GM23338 (cell line): ENCODE measurements at regions not wholly inside any gene's neighbourhood (a gene's known extent, or its start where the extent isn't known, plus 50 kb on each side); places are given as distances from the start of the nearest gene placed in this dataset.

ENCODE experiments used
- ATAC-seq: fragments of 200-7000 bp; cut with Tn5 transposase; 3 replicates; pipeline ENCODE4 v1.9.1; 2020
- DNase-seq: peaks from one replicate; pipeline ENCODE4 v3.0.0-alpha.2; 2015; ENCODE audit warnings: low spot score
- H2AFZ ChIP-seq: fragments of 200-600 bp; sonication (generic); 2 replicates; pipeline ENCODE4 v1.8.0; 2016; ENCODE audit warnings: antibody characterized with exemption, mild to moderate bottlenecking, moderate library complexity
- H3F3A ChIP-seq: fragments of 200-600 bp; sonication (generic); replicated peaks from 2 replicates; pipeline ENCODE4 v1.8.0; 2017; ENCODE audit warnings: antibody characterized with exemption, mixed run types, low read depth
- H3K27ac ChIP-seq: fragments of 200-600 bp; sonication (generic); 2 replicates; pipeline ENCODE4 v1.6.1; 2016; ENCODE audit warnings: low read depth
- H3K27me3 ChIP-seq: fragments of 200-600 bp; sonication (generic); 2 replicates; pipeline ENCODE4 v1.8.0; 2016; ENCODE audit warnings: mild to moderate bottlenecking, mixed run types, moderate library complexity; ENCODE audit not compliant: insufficient read depth
- H3K36me3 ChIP-seq: fragments of 200-600 bp; sonication (generic); 2 replicates; pipeline ENCODE4 v1.8.0; 2016; ENCODE audit warnings: mild to moderate bottlenecking; ENCODE audit not compliant: insufficient read depth
- H3K4me1 ChIP-seq: fragments of 200-600 bp; sonication (generic); 2 replicates; pipeline ENCODE4 v1.8.0; 2016; ENCODE audit warnings: mild to moderate bottlenecking, moderate library complexity; ENCODE audit not compliant: insufficient read depth
- H3K4me2 ChIP-seq: fragments of 200-600 bp; sonication (generic); 2 replicates; pipeline ENCODE4 v1.7.1; 2017; ENCODE audit warnings: mixed run types
- H3K4me3 ChIP-seq: fragments of 200-600 bp; sonication (generic); 2 replicates; pipeline ENCODE4 v1.6.1; 2016; ENCODE audit warnings: mixed run types
- H3K79me2 ChIP-seq: fragments of 200-600 bp; sonication (generic); replicated peaks from 2 replicates; pipeline ENCODE4 v1.8.0; 2017; ENCODE audit warnings: mild to moderate bottlenecking; ENCODE audit not compliant: insufficient read depth
- H3K9me2 ChIP-seq: fragments of 200-600 bp; sonication (generic); 2 replicates; pipeline ENCODE4 v1.8.0; 2017; ENCODE audit not compliant: insufficient read depth
- H4K20me1 ChIP-seq: fragments of 200-600 bp; sonication (generic); replicated peaks from 2 replicates; pipeline ENCODE4 v1.8.0; 2017; ENCODE audit warnings: mild to moderate bottlenecking; ENCODE audit not compliant: insufficient read depth
- H3K27ac Mint-ChIP-seq: 2 replicates; pipeline ENCODE4 v1.8.0; 2020; ENCODE audit warnings: inconsistent platforms, mild to moderate bottlenecking, moderate library complexity, mixed read lengths
- H3K27me3 Mint-ChIP-seq: 3 replicates; pipeline ENCODE4 v1.8.0; 2022; ENCODE audit warnings: low read depth, mild to moderate bottlenecking, moderate library complexity, mixed read lengths, inconsistent platforms; ENCODE audit not compliant: insufficient read depth, poor library complexity
- H3K36me3 Mint-ChIP-seq: 3 replicates; pipeline ENCODE4 v1.8.0; 2021; ENCODE audit warnings: low read depth, mild to moderate bottlenecking, inconsistent platforms, moderate library complexity, mixed read lengths
- H3K4me1 Mint-ChIP-seq: 3 replicates; pipeline ENCODE4 v1.8.0; 2020; ENCODE audit warnings: mild to moderate bottlenecking, inconsistent platforms, mixed read lengths
- H3K4me3 Mint-ChIP-seq: 3 replicates; pipeline ENCODE4 v1.8.0; 2021; ENCODE audit warnings: moderate library complexity, mild to moderate bottlenecking, inconsistent platforms, mixed read lengths
- H3K9me3 Mint-ChIP-seq: 3 replicates; pipeline ENCODE4 v1.8.0; 2020; ENCODE audit warnings: moderate library complexity, mild to moderate bottlenecking, inconsistent platforms, mixed read lengths
- CREB1 ChIP-seq: fragments of 250-450 bp; sonication (Bioruptor Pico); IDR thresholded peaks from 2 replicates; pipeline ENCODE4 v1.5.0; 2020; ENCODE audit warnings: low read depth, mild to moderate bottlenecking, moderate library complexity
- ETS1 ChIP-seq: IDR thresholded peaks from 2 replicates; pipeline ENCODE4 v1.6.1; 2016; ENCODE audit warnings: antibody characterized with exemption
- EZH2 ChIP-seq: fragments of 200-600 bp; sonication (generic); IDR thresholded peaks from one replicate; pipeline ENCODE4 v1.8.0; 2017; ENCODE audit warnings: antibody characterized with exemption, mild to moderate bottlenecking, low read depth; ENCODE audit not compliant: unreplicated experiment
- EZH2phosphoT487 ChIP-seq: fragments of 200-600 bp; sonication (generic); IDR thresholded peaks from one replicate; pipeline ENCODE4 v1.8.1; 2018; ENCODE audit warnings: antibody characterized with exemption; ENCODE audit not compliant: unreplicated experiment
- JUNB ChIP-seq: IDR thresholded peaks from one replicate; pipeline ENCODE4 v1.6.1; 2016; ENCODE audit warnings: antibody characterized with exemption; ENCODE audit not compliant: unreplicated experiment
- NANOG ChIP-seq: IDR thresholded peaks from 2 replicates; pipeline ENCODE4 v1.6.1; 2016; ENCODE audit warnings: antibody characterized with exemption, borderline replicate concordance
- POLR2AphosphoS5 ChIP-seq: IDR thresholded peaks from 2 replicates; pipeline ENCODE4 v1.6.1; 2016; ENCODE audit warnings: antibody characterized with exemption, low read depth
- STAT1 ChIP-seq: IDR thresholded peaks from one replicate; pipeline ENCODE4 v1.6.1; 2016; ENCODE audit warnings: antibody characterized with exemption; ENCODE audit not compliant: unreplicated experiment
- ZNF114 ChIP-seq: fragments of 250-450 bp; sonication (Bioruptor Pico); IDR thresholded peaks from 2 replicates; pipeline ENCODE4 v1.5.0; 2020; ENCODE audit warnings: mild to moderate bottlenecking, moderate library complexity
- ZNF331 ChIP-seq: fragments of 250-450 bp; sonication (Bioruptor Pico); IDR thresholded peaks from 2 replicates; pipeline ENCODE4 v1.5.0; 2020; ENCODE audit warnings: low read depth, mild to moderate bottlenecking, moderate library complexity
- TF ChIP-seq, protein P1 (sequence below): fragments of 250-450 bp; sonication (Bioruptor Pico); IDR thresholded peaks from 2 replicates; pipeline ENCODE4 v1.5.0; 2020; ENCODE audit warnings: mild to moderate bottlenecking, moderate library complexity
- TF ChIP-seq, protein P2 (sequence below): IDR thresholded peaks from one replicate; pipeline ENCODE4 v1.6.1; 2018; ENCODE audit warnings: antibody characterized with exemption; ENCODE audit not compliant: unreplicated experiment

- no peak for TF ChIP-seq ETS1
- no peak for TF ChIP-seq ZNF114 (CRISPR knock-in tag)
- TF ChIP-seq NANOG: no peak
- TF ChIP-seq, protein P1, sequence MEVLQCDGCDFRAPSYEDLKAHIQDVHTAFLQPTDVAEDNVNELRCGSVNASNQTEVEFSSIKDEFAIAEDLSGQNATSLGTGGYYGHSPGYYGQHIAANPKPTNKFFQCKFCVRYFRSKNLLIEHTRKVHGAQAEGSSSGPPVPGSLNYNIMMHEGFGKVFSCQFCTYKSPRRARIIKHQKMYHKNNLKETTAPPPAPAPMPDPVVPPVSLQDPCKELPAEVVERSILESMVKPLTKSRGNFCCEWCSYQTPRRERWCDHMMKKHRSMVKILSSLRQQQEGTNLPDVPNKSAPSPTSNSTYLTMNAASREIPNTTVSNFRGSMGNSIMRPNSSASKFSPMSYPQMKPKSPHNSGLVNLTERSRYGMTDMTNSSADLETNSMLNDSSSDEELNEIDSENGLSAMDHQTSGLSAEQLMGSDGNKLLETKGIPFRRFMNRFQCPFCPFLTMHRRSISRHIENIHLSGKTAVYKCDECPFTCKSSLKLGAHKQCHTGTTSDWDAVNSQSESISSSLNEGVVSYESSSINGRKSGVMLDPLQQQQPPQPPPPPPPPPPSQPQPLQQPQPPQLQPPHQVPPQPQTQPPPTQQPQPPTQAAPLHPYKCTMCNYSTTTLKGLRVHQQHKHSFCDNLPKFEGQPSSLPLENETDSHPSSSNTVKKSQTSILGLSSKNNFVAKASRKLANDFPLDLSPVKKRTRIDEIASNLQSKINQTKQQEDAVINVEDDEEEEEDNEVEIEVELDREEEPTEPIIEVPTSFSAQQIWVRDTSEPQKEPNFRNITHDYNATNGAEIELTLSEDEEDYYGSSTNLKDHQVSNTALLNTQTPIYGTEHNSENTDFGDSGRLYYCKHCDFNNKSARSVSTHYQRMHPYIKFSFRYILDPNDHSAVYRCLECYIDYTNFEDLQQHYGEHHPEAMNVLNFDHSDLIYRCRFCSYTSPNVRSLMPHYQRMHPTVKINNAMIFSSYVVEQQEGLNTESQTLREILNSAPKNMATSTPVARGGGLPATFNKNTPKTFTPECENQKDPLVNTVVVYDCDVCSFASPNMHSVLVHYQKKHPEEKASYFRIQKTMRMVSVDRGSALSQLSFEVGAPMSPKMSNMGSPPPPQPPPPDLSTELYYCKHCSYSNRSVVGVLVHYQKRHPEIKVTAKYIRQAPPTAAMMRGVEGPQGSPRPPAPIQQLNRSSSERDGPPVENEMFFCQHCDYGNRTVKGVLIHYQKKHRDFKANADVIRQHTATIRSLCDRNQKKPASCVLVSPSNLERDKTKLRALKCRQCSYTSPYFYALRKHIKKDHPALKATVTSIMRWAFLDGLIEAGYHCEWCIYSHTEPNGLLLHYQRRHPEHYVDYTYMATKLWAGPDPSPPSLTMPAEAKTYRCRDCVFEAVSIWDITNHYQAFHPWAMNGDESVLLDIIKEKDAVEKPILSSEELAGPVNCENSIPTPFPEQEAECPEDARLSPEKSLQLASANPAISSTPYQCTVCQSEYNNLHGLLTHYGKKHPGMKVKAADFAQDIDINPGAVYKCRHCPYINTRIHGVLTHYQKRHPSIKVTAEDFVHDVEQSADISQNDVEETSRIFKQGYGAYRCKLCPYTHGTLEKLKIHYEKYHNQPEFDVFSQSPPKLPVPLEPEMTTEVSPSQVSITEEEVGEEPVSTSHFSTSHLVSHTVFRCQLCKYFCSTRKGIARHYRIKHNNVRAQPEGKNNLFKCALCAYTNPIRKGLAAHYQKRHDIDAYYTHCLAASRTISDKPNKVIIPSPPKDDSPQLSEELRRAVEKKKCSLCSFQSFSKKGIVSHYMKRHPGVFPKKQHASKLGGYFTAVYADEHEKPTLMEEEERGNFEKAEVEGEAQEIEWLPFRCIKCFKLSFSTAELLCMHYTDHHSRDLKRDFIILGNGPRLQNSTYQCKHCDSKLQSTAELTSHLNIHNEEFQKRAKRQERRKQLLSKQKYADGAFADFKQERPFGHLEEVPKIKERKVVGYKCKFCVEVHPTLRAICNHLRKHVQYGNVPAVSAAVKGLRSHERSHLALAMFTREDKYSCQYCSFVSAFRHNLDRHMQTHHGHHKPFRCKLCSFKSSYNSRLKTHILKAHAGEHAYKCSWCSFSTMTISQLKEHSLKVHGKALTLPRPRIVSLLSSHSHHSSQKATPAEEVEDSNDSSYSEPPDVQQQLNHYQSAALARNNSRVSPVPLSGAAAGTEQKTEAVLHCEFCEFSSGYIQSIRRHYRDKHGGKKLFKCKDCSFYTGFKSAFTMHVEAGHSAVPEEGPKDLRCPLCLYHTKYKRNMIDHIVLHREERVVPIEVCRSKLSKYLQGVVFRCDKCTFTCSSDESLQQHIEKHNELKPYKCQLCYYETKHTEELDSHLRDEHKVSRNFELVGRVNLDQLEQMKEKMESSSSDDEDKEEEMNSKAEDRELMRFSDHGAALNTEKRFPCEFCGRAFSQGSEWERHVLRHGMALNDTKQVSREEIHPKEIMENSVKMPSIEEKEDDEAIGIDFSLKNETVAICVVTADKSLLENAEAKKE (CRISPR knock-in tag): no peak
- TF ChIP-seq ZNF331 (CRISPR knock-in tag): no peak
- no peak for TF ChIP-seq EZH2phosphoT487
- TF ChIP-seq EZH2: no peak
- no peak for TF ChIP-seq STAT1
- TF ChIP-seq POLR2AphosphoS5: no peak
- no peak for TF ChIP-seq JUNB
- TF ChIP-seq, protein P2, sequence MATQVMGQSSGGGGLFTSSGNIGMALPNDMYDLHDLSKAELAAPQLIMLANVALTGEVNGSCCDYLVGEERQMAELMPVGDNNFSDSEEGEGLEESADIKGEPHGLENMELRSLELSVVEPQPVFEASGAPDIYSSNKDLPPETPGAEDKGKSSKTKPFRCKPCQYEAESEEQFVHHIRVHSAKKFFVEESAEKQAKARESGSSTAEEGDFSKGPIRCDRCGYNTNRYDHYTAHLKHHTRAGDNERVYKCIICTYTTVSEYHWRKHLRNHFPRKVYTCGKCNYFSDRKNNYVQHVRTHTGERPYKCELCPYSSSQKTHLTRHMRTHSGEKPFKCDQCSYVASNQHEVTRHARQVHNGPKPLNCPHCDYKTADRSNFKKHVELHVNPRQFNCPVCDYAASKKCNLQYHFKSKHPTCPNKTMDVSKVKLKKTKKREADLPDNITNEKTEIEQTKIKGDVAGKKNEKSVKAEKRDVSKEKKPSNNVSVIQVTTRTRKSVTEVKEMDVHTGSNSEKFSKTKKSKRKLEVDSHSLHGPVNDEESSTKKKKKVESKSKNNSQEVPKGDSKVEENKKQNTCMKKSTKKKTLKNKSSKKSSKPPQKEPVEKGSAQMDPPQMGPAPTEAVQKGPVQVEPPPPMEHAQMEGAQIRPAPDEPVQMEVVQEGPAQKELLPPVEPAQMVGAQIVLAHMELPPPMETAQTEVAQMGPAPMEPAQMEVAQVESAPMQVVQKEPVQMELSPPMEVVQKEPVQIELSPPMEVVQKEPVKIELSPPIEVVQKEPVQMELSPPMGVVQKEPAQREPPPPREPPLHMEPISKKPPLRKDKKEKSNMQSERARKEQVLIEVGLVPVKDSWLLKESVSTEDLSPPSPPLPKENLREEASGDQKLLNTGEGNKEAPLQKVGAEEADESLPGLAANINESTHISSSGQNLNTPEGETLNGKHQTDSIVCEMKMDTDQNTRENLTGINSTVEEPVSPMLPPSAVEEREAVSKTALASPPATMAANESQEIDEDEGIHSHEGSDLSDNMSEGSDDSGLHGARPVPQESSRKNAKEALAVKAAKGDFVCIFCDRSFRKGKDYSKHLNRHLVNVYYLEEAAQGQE: no peak
- no peak for TF ChIP-seq CREB1
- H3K36me3 Mint-ChIP-seq: peaks cover 9% of the 10 kb centered on the region
- H3K4me3 ChIP-seq: no peak overlapping the region
- H3K36me3 ChIP-seq: peaks cover 11% of the 10 kb centered on the region
- no peaks in the 10 kb centered on the region for H3K79me2 ChIP-seq
- H4K20me1 ChIP-seq: no peaks in the 10 kb centered on the region
- H3K4me3 Mint-ChIP-seq: no peak overlapping the region
- H2AFZ ChIP-seq: no peak overlapping the region
- no peaks in the 10 kb centered on the region for H3K9me2 ChIP-seq
- no peak overlapping the region for H3K27ac ChIP-seq
- H3K27me3 Mint-ChIP-seq: no peaks in the 10 kb centered on the region
- no peaks in the 10 kb centered on the region for H3F3A ChIP-seq
- H3K4me1 Mint-ChIP-seq: no peaks in the 10 kb centered on the region
- H3K4me1 ChIP-seq: no peaks in the 10 kb centered on the region
- no peak overlapping the region for H3K27ac Mint-ChIP-seq
- H3K4me2 ChIP-seq: no peak overlapping the region
- no peaks in the 10 kb centered on the region for H3K27me3 ChIP-seq
- ATAC-seq (no peak), DNase-seq (peak; percentile 75)
- peaks cover 38% of the 10 kb centered on the region for H3K9me3 Mint-ChIP-seq
These were observed 83.5 kb upstream of the SYNCRIP start for GRCh38 chr6:85726206-85726605.
